Lower lobe of right lung (tissue), 2 donors: ENCODE measurements at regions not wholly inside any gene's neighbourhood (a gene's known extent, or its start where the extent isn't known, plus 50 kb on each side); places are given as distances from the start of the nearest gene placed in this dataset.

Source experiments
- ATAC-seq, 2 donors: fragments of 200-7000 bp; cut with Tn5 transposase; one replicate each; pipeline ENCODE4 v1.9.1; 2020 to 2022; ENCODE audit warnings: mild to moderate bottlenecking in 2 of 2, moderate library complexity in 2 of 2
- DNase-seq: peaks from one replicate; pipeline ENCODE4 v3.0.0-alpha.2; 2020
- H3K27ac ChIP-seq: fragments of 200-600 bp; one replicate; pipeline ENCODE4 v1.8.0; 2022
- H3K27me3 ChIP-seq: fragments of 200-600 bp; one replicate; pipeline ENCODE4 v1.8.0; 2022; ENCODE audit warnings: low read depth
- H3K36me3 ChIP-seq: fragments of 200-600 bp; one replicate; pipeline ENCODE4 v1.8.0; 2022; ENCODE audit warnings: mild to moderate bottlenecking
- H3K4me1 ChIP-seq: fragments of 200-600 bp; one replicate; pipeline ENCODE4 v1.8.0; 2022
- H3K4me3 ChIP-seq: fragments of 200-600 bp; one replicate; pipeline ENCODE4 v1.8.0; 2022; ENCODE audit warnings: mild to moderate bottlenecking
- H3K9me3 ChIP-seq: fragments of 200-600 bp; one replicate; pipeline ENCODE4 v1.8.0; 2022
- CTCF ChIP-seq: fragments of 200-600 bp; IDR thresholded peaks from one replicate; pipeline ENCODE4 v1.8.0; 2022; ENCODE audit warnings: antibody characterized with exemption, mild to moderate bottlenecking
- intact Hi-C: fragments of 100-400 bp; cut with DNase I; formaldehyde crosslinking; loops from one replicate; pipeline ENCODE4 v1.11.0; 2022
- donor health status: DM: no; HTN: yes; CAD: no; lungs with severe emphysema.

- H3K27ac ChIP-seq: no peak overlapping the region
- no peaks in the 10 kb centered on the region for H3K9me3 ChIP-seq
- no peaks in the 10 kb centered on the region for H3K27me3 ChIP-seq
- no peak for DNase-seq
- H3K36me3 ChIP-seq: no peaks in the 10 kb centered on the region
- no peak overlapping the region for H3K4me3 ChIP-seq
- intact Hi-C loops: no loop called here
- no peak for ATAC-seq
- no peaks in the 10 kb centered on the region for H3K4me1 ChIP-seq
- TF ChIP-seq CTCF: no peak
These were observed 151.2 kb upstream of the TNR start for GRCh38 chr1:175894581-175894980.

- H3K9me3 ChIP-seq: no peaks in the 10 kb centered on the region
- no peak overlapping the region for H3K27ac ChIP-seq
- no peak overlapping the region for H3K4me3 ChIP-seq
- H3K4me1 ChIP-seq: no peaks in the 10 kb centered on the region
- no peaks in the 10 kb centered on the region for H3K36me3 ChIP-seq
- no peak for DNase-seq
- H3K27me3 ChIP-seq: no peaks in the 10 kb centered on the region
- TF ChIP-seq CTCF: no peak
- intact Hi-C loops: no loop called here
- no peak for ATAC-seq
These were observed 149.8 kb upstream of the TNR start for GRCh38 chr1:175893192-175893591.

GRCh38 chr1:175892686-175893085, 149.3 kb upstream of the TNR start:
- Histone ChIP-seq H3K27me3 (no peaks in the 10 kb centered on the region), H3K9me3 (no peaks in the 10 kb centered on the region), H3K36me3 (no peaks in the 10 kb centered on the region), H3K27ac (no peak overlapping the region), H3K4me3 (no peak overlapping the region), H3K4me1 (no peaks in the 10 kb centered on the region)
- ATAC-seq (no peak), DNase-seq (no peak)
- TF ChIP-seq CTCF: no peak
- intact Hi-C loops: no loop called here

- ATAC-seq (no peak), DNase-seq (no peak)
- Histone ChIP-seq H3K4me3 (no peak overlapping the region), H3K27ac (no peak overlapping the region), H3K9me3 (no peaks in the 10 kb centered on the region), H3K4me1 (no peaks in the 10 kb centered on the region), H3K27me3 (no peaks in the 10 kb centered on the region), H3K36me3 (no peaks in the 10 kb centered on the region)
- intact Hi-C loops: no loop called here
- no peak for TF ChIP-seq CTCF
These were observed 148.5 kb upstream of the TNR start for GRCh38 chr1:175891783-175892309.

GRCh38 chr1:175890958-175891357, 147.6 kb upstream of the TNR start:
- H3K36me3 ChIP-seq: no peaks in the 10 kb centered on the region
- no peaks in the 10 kb centered on the region for H3K27me3 ChIP-seq
- intact Hi-C loops: no loop called here
- no peak overlapping the region for H3K27ac ChIP-seq
- H3K4me1 ChIP-seq: no peaks in the 10 kb centered on the region
- no peaks in the 10 kb centered on the region for H3K9me3 ChIP-seq
- ATAC-seq: no peak
- no peak for TF ChIP-seq CTCF
- no peak overlapping the region for H3K4me3 ChIP-seq
- DNase-seq: no peak

- no peak overlapping the region for H3K4me3 ChIP-seq
- H3K27ac ChIP-seq: no peak overlapping the region
- DNase-seq (no peak), ATAC-seq (no peak)
- TF ChIP-seq CTCF: no peak
- no peaks in the 10 kb centered on the region for H3K27me3 ChIP-seq
- H3K4me1 ChIP-seq: no peaks in the 10 kb centered on the region
- intact Hi-C loops: no loop called here
- H3K9me3 ChIP-seq: no peaks in the 10 kb centered on the region
- no peaks in the 10 kb centered on the region for H3K36me3 ChIP-seq
These were observed 146.5 kb upstream of the TNR start for GRCh38 chr1:175889848-175890247.
